ENCODE measurements at regions not wholly inside any gene's neighbourhood (a gene's known extent, or its start where the extent isn't known, plus 50 kb on each side); places are given as distances from the start of the nearest gene placed in this dataset.

GRCh38 chr4:180391613-180392012, 1851.6 kb upstream of the TENM3 start:
- Histone ChIP-seq H3K9me3 (no peaks in the 10 kb centered on the region), H3K36me3 (no peaks in the 10 kb centered on the region), H3K4me3 (no peak overlapping the region), H3K27me3 (no peaks in the 10 kb centered on the region)
- DNase-seq: no peak

GRCh38 chr4:180394312-180394711, 1848.9 kb upstream of the TENM3 start:
- no peak overlapping the region for H3K4me3 ChIP-seq
- no peaks in the 10 kb centered on the region for H3K36me3 ChIP-seq
- no peaks in the 10 kb centered on the region for H3K9me3 ChIP-seq

DNA sequence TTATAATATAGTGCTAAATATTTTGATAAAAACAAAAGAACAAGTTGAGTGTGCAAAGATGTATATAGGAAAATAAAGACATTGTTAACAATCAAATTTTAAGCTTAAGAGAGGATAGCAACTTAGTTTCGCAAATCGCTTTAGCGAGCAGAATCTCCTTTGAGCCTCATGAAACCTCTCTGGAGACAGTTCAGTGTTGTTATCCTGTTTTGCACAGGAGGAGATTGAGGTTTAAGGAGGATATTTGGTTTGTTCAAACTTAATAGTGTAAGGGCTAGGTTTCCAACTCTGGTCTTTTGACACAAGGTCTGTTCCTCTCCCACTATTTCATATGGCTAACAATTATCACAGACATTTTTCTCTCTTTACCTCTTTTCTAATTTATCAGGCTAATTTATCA, 1848.5 kb upstream of the TENM3 start:
- Histone ChIP-seq H3K9me3 (no peaks in the 10 kb centered on the region), H3K4me3 (no peak overlapping the region), H3K36me3 (no peaks in the 10 kb centered on the region), H3K27me3 (no peaks in the 10 kb centered on the region)
- no peak for DNase-seq

More at GRCh38 chr4:180394312-180394711, 1848.9 kb upstream of the TENM3 start:
- DNase-seq: no peak
- H3K27me3 ChIP-seq: no peaks in the 10 kb centered on the region

DNA sequence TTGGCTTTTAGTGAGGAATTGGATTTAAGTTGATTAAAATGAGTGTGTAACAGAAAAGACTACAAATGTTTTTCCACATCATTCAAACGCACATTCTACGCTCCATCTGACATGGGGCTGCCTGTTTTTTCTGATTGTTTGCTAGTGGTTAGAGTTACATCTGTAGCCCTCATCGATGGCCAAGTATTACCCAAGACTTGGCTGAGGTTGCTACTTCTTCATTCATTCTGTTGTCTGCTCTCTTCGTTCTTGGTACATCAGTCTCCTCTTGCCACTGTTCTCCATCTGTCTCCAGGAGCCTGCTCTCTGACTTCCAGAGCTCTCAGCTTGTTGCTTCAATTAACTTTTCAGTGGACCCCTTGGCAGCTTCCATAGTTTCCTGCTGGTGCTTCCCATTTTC, 1844.6 kb upstream of the TENM3 start:
- Histone ChIP-seq H3K4me3 (no peak overlapping the region), H3K27me3 (no peaks in the 10 kb centered on the region), H3K9me3 (no peaks in the 10 kb centered on the region), H3K36me3 (no peaks in the 10 kb centered on the region)
- DNase-seq: no peak

DNA sequence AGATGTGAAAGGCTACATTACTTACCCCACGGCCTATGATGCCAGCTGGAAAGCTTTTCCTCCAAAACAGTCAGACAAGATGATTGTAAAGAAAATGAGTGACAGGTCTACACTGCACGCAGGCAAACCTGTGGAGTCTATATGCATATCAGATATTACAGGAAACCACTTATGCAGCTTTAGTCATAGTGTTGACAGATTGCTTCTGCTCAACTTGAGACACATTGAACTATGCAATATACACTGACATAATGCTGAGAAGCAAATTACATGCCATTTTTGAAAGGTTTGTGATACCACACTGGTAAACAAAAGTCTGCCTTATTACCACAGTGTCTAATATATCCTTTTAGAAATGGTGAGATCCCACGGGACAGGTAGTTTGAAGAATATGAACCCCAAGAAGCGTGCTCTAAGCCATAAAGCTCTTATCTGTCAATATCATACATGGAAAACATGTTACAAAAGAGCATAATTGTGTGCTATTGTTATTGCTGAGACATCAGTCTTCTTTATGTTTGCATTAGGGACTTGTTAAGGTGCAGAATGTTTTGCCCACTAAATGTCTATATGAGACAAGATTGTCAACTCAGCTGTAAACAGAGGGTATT, 1835.8 kb upstream of the TENM3 start:
- Histone ChIP-seq H3K4me3 (no peak overlapping the region), H3K36me3 (no peaks in the 10 kb centered on the region), H3K9me3 (no peaks in the 10 kb centered on the region), H3K27me3 (no peaks in the 10 kb centered on the region)
- DNase-seq: no peak

DNA sequence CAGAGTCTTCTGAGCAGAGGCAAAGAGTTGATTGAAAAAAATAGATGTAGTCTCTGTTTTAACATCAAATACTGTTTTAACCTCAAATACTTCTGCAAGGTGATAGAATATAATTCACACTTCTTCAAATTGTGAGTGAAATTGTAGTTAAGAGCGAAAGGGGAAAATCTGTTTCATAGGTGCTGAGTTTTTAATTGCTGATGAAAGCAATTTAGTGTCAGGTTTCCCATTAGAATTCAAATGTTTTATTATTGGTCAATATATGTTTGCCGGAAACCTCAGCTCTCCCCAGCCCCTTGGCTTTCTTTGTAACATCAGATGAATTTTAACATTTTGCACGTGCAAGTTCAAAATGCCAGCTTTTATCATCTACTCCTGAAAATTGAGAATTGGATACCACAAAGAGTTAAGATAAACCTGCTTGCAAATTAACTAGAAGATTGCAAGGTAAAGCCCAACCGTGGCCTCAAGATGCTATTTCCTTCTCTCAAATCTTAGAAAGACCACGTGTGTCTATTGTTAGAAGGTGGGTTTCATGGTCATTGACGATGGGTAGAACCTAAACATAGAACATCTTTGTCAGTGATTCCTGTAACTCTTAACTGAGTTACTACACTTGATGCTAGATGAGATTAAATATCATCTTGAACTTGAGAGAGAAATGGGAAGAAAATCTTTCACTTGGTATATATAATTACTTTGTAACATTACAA, 1824.2 kb upstream of the TENM3 start:
- H3K4me3 ChIP-seq: no peak overlapping the region
- no peaks in the 10 kb centered on the region for H3K27me3 ChIP-seq
- H3K9me3 ChIP-seq: no peaks in the 10 kb centered on the region
- no peak for DNase-seq
- no peaks in the 10 kb centered on the region for H3K36me3 ChIP-seq

DNA sequence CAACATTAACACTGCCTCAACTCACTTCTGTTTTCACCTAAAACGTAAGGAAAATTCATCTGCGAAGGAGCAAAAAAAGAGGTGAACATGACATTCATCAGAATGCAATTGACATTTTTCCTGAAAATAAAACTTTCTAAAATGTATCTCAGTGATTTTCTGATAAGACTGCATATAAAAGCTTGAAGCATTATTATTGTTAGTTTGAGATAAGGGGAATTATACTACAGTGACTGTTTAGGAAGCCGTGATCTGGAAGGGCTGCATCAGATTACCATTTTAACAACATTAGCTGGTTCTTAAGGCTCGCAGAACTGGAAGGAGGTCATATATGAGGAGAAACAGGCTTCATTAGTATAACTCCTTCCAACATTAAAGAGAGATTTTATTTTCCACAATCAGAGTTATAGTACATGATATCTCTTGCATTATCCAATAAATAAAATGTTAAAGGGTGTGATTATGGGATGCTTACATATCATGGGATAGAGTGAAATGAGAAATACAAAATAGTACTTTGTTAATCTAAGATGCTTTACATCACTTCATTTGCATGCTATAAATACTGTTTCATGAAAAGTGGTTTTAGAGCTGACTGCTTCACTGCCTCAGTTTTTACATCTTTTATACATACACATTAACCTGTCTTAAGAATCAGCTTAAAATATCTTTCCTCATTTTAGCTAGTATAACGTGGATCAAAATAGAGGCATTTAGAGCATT, 1820.1 kb upstream of the TENM3 start:
- no peak for DNase-seq
- no peak overlapping the region for H3K4me3 ChIP-seq
- no peaks in the 10 kb centered on the region for H3K27me3 ChIP-seq
- no peaks in the 10 kb centered on the region for H3K36me3 ChIP-seq
- H3K9me3 ChIP-seq: no peaks in the 10 kb centered on the region

DNA sequence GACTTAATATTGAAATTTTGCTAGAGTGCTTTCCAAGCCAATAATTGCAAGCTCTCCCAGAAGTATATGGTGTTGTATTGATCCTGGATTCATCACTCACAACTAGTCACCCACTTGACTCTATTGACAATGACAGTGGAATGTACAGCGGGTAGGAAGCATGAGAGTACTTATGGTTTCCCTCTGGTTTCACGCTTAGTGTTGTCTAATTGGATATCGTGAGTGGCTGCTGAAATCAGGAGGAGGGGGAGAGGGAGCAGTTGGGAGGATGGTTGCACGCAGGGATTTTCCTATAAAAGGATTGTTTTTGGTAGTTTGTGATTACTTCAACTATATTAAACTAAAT, 1819.5 kb upstream of the TENM3 start:
- no peak for DNase-seq
- Histone ChIP-seq H3K36me3 (no peaks in the 10 kb centered on the region), H3K9me3 (no peaks in the 10 kb centered on the region), H3K4me3 (no peak overlapping the region), H3K27me3 (no peaks in the 10 kb centered on the region)

DNA sequence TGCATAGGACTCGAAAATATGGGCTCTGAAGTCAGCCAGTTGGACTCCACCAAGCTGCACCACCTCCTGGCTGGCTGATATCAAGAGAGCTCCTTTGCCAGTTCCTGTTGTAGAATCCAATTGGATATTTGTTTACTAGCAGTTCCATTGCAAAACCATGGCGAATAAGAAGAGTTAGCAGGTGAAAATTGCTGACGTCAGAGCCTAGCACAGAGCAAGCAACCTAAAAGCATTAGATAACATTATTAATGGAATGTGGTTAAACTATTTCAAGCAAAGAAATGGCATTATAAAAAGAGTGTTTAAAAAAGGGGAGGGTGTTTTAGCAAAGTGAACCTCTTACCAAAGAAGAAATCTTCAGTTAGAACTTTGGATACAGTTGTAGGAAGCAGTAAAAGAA, 1816.3 kb upstream of the TENM3 start:
- no peaks in the 10 kb centered on the region for H3K27me3 ChIP-seq
- DNase-seq: no peak
- no peaks in the 10 kb centered on the region for H3K9me3 ChIP-seq
- H3K36me3 ChIP-seq: no peaks in the 10 kb centered on the region
- no peak overlapping the region for H3K4me3 ChIP-seq

GRCh38 chr4:180430283-180430682, 1812.9 kb upstream of the TENM3 start:
- Histone ChIP-seq H3K9me3 (no peaks in the 10 kb centered on the region), H3K27me3 (no peaks in the 10 kb centered on the region), H3K36me3 (no peaks in the 10 kb centered on the region), H3K4me3 (no peak overlapping the region)
- DNase-seq: no peak

DNA sequence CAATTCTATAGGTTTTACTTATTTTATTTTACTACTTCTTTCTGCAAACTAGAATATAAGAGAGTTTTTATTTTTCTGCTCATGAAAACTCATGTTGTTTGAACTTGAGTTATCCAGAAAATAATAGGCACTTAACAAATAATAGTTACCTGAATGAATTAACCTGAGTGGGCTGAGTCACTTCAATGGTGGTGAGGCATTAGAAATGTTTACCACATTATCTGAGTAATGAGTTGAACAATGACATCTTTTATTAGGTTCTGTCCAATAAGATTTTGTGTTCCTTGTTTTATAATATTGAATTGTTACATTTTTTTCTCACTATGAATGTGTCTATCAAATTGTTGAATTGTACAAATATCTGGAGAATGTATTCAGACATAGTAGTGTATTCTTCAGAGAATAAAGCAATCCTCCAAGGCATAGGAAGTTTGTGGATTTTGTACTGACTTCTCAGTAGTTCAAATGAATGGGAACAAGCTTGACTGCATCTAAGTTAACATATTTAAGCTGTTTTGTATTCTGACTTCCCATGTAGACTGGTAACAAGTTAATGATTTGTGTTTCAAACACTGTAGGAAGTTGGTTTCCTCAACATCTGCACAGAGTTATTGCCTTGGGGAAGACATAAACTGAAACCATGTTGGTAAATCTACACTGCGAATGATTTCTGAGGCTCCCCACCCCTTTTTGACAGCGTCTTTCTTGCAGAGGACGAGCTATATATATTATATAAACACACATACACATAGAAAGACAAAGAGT, 1808.9 kb upstream of the TENM3 start:
- no peaks in the 10 kb centered on the region for H3K27me3 ChIP-seq

DNA sequence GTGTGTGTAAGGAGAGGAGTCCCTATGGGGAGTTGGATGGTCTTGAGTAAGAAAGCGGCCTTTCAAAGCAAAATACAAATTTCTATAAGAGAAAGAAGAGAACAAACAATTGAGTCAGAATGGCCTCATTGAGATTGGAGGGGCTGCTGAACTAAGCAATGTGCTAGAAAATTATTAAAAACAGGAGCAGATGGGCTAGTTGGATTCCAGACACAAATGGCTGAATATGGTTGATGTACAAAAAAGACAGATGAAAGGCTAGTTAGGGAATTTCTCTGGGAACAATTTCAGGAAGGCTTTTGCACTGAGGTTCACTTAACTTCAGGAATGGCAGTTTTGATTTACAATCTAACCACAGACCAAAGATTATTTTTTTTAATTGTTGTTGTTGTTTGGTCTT, 1806.8 kb upstream of the TENM3 start:
- H3K36me3 ChIP-seq: no peaks in the 10 kb centered on the region
- H3K27me3 ChIP-seq: no peaks in the 10 kb centered on the region
- H3K9me3 ChIP-seq: no peaks in the 10 kb centered on the region
- H3K4me3 ChIP-seq: no peak overlapping the region
- no peak for DNase-seq

More for the DNA sequence above, 1808.9 kb upstream of the TENM3 start:
- no peaks in the 10 kb centered on the region for H3K36me3 ChIP-seq
- no peak overlapping the region for H3K4me3 ChIP-seq
- no peaks in the 10 kb centered on the region for H3K9me3 ChIP-seq
- DNase-seq: no peak

- Histone ChIP-seq H3K4me3 (peak overlapping the region; percentile 29), H3K36me3 (no peaks in the 10 kb centered on the region), H3K9me3 (no peaks in the 10 kb centered on the region), H3K27me3 (no peaks in the 10 kb centered on the region)
- no peak for DNase-seq
These were observed 1805.6 kb upstream of the TENM3 start for GRCh38 chr4:180437601-180438000.

DNA sequence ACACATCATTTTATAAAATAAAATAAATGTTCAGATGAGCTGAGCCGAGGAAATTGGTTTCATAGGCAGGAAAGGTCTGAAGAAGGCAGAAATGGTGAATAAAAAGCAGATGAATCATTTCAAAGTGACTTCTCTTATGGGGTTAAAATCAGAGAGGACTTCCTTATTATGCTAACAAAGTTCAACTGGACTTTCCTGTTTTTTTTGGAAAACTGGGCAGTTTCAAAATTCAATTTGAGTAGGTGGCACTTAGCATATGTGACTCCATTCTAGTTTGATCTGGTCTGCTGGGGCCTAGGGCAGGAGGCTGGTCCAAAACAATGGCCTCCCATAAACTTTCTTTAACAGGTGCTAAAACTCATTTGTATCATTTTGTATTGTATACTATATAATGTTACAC, 1794.9 kb upstream of the TENM3 start:
- no peaks in the 10 kb centered on the region for H3K27me3 ChIP-seq
- no peak for DNase-seq
- H3K9me3 ChIP-seq: no peaks in the 10 kb centered on the region
- no peak overlapping the region for H3K4me3 ChIP-seq
- no peaks in the 10 kb centered on the region for H3K36me3 ChIP-seq

- DNase-seq: peak; percentile 36
- no peaks in the 10 kb centered on the region for H3K27me3 ChIP-seq
- no peaks in the 10 kb centered on the region for H3K9me3 ChIP-seq
- H3K4me3 ChIP-seq: peak overlapping the region; percentile 28
- no peaks in the 10 kb centered on the region for H3K36me3 ChIP-seq
These were observed 1793.7 kb upstream of the TENM3 start for GRCh38 chr4:180449395-180449956.

GRCh38 chr4:180455226-180455625, 1788.0 kb upstream of the TENM3 start:
- DNase-seq: no peak
- H3K4me3 ChIP-seq: no peak overlapping the region
- no peaks in the 10 kb centered on the region for H3K27me3 ChIP-seq
- H3K9me3 ChIP-seq: no peaks in the 10 kb centered on the region
- no peaks in the 10 kb centered on the region for H3K36me3 ChIP-seq

- DNase-seq: no peak
- Histone ChIP-seq H3K4me3 (no peak overlapping the region), H3K36me3 (no peaks in the 10 kb centered on the region), H3K27me3 (no peaks in the 10 kb centered on the region), H3K9me3 (no peaks in the 10 kb centered on the region)
These were observed 1786.3 kb upstream of the TENM3 start for GRCh38 chr4:180456928-180457327.

Data from MG63 (cell line).